SK-N-SH treated with all-trans-retinoic acid at 6 μM for 48 hours (cell line): ENCODE measurements at regions not wholly inside any gene's neighbourhood (a gene's known extent, or its start where the extent isn't known, plus 50 kb on each side); places are given as distances from the start of the nearest gene placed in this dataset.

ENCODE experiments used
- ATAC-seq: fragments of 200-7000 bp; cut with Tn5 transposase; 3 replicates; pipeline ENCODE4 v1.9.1; 2020; ENCODE audit warnings: mild to moderate bottlenecking, moderate library complexity
- ARNTL ChIP-seq: fragments of 450-650 bp; formaldehyde crosslinking; IDR thresholded peaks from 2 replicates; pipeline ENCODE4 v1.5.0; 2020; ENCODE audit warnings: low read depth, mild to moderate bottlenecking, moderate library complexity, borderline replicate concordance
- BACH2 ChIP-seq: fragments of 250-450 bp; sonication (Bioruptor Pico); IDR thresholded peaks from 2 replicates; pipeline ENCODE4 v1.9.0; 2021; ENCODE audit warnings: mild to moderate bottlenecking, borderline replicate concordance
- CREB5 ChIP-seq: fragments of 250-450 bp; sonication (Bioruptor Pico); IDR thresholded peaks from 2 replicates; pipeline ENCODE4 v1.5.1; 2020; ENCODE audit warnings: low read depth, mild to moderate bottlenecking, moderate library complexity
- CSRNP3 ChIP-seq: fragments of 250-450 bp; sonication (Bioruptor Pico); IDR thresholded peaks from 2 replicates; pipeline ENCODE4 v1.5.1; 2021; ENCODE audit warnings: mild to moderate bottlenecking, moderate library complexity
- GLIS3 ChIP-seq: fragments of 250-450 bp; sonication (Bioruptor Pico); IDR thresholded peaks from 2 replicates; pipeline ENCODE4 v1.5.0; 2020; ENCODE audit warnings: mild to moderate bottlenecking, moderate library complexity
- ISL1 ChIP-seq: fragments of 250-450 bp; sonication (Bioruptor Pico); IDR thresholded peaks from 2 replicates; pipeline ENCODE4 v2.1.2; 2022; ENCODE audit warnings: mild to moderate bottlenecking, moderate library complexity
- OSR1 ChIP-seq: fragments of 250-450 bp; sonication (Bioruptor Pico); IDR thresholded peaks from 2 replicates; pipeline ENCODE4 v1.8.0; 2022; ENCODE audit warnings: moderate library complexity, mild to moderate bottlenecking, inconsistent platforms
- PATZ1 ChIP-seq: fragments of 250-450 bp; sonication (Bioruptor Pico); IDR thresholded peaks from 2 replicates; pipeline ENCODE4 v1.8.0; 2020; ENCODE audit warnings: mild to moderate bottlenecking, moderate library complexity, borderline replicate concordance
- POU6F1 ChIP-seq: fragments of 250-450 bp; sonication (Bioruptor Pico); IDR thresholded peaks from 2 replicates; pipeline ENCODE4 v1.8.0; 2021; ENCODE audit warnings: low read depth, mild to moderate bottlenecking, moderate library complexity, borderline replicate concordance
- RARB ChIP-seq: fragments of 250-450 bp; sonication (Bioruptor Pico); IDR thresholded peaks from 2 replicates; pipeline ENCODE4 v1.8.0; 2021; ENCODE audit warnings: mild to moderate bottlenecking, moderate library complexity
- SNAI2 ChIP-seq: fragments of 250-450 bp; sonication (Bioruptor Pico); IDR thresholded peaks from 2 replicates; pipeline ENCODE4 v1.5.0; 2020; ENCODE audit warnings: mild to moderate bottlenecking, moderate library complexity
- TCF4 ChIP-seq: fragments of 250-450 bp; sonication (Bioruptor Pico); IDR thresholded peaks from 2 replicates; pipeline ENCODE4 v1.8.0; 2021; ENCODE audit warnings: mild to moderate bottlenecking, moderate library complexity, borderline replicate concordance
- TOX ChIP-seq: fragments of 250-450 bp; sonication (Bioruptor Pico); IDR thresholded peaks from 2 replicates; pipeline ENCODE4 v1.8.0; 2021; ENCODE audit warnings: mild to moderate bottlenecking, moderate library complexity, borderline replicate concordance
- TSHZ2 ChIP-seq: fragments of 250-450 bp; sonication (Bioruptor Pico); IDR thresholded peaks from 2 replicates; pipeline ENCODE4 v1.5.0; 2020; ENCODE audit warnings: mild to moderate bottlenecking, moderate library complexity
- ZC3H10 ChIP-seq: fragments of 250-450 bp; sonication (Bioruptor Pico); IDR thresholded peaks from 2 replicates; pipeline ENCODE4 v1.5.1; 2021; ENCODE audit warnings: mild to moderate bottlenecking, moderate library complexity
- ZFP3 ChIP-seq: fragments of 250-450 bp; sonication (Bioruptor Pico); IDR thresholded peaks from 2 replicates; pipeline ENCODE4 v1.5.0; 2020; ENCODE audit warnings: mild to moderate bottlenecking, moderate library complexity
- ZFP30 ChIP-seq: fragments of 450-650 bp; formaldehyde crosslinking; IDR thresholded peaks from 2 replicates; pipeline ENCODE4 v1.5.0; 2022; ENCODE audit warnings: mild to moderate bottlenecking, moderate library complexity
- ZNF565 ChIP-seq: fragments of 450-650 bp; formaldehyde crosslinking; conservative IDR thresholded peaks from 2 replicates; pipeline ENCODE4 v1.5.0; 2020; ENCODE audit warnings: low read depth, mild to moderate bottlenecking, moderate library complexity
- ZNF70 ChIP-seq: fragments of 450-650 bp; formaldehyde crosslinking; IDR thresholded peaks from 2 replicates; pipeline ENCODE4 v1.5.0; 2020; ENCODE audit warnings: mild to moderate bottlenecking, moderate library complexity
- ZNF8 ChIP-seq: fragments of 450-650 bp; formaldehyde crosslinking; IDR thresholded peaks from 2 replicates; pipeline ENCODE4 v1.5.0; 2020; ENCODE audit warnings: mild to moderate bottlenecking, moderate library complexity

- TF ChIP-seq ZNF70 (CRISPR knock-in tag) (no peak), ZC3H10 (CRISPR knock-in tag) (no peak), CSRNP3 (CRISPR knock-in tag) (no peak), TOX (no peak), ZFP30 (CRISPR knock-in tag) (no peak), ZFP3 (CRISPR knock-in tag) (no peak), CREB5 (no peak), ISL1 (CRISPR knock-in tag) (no peak), ZNF565 (CRISPR knock-in tag) (no peak), PATZ1 (CRISPR knock-in tag) (no peak)
- TF ChIP-seq, all 23 proteins: peak for 0
- no peak for ATAC-seq
Measured at GRCh38 chr5:14090755-14091154, 52.4 kb upstream of the TRIO start.

- ATAC-seq = no peak
- TF ChIP-seq ZFP3 (CRISPR knock-in tag) (no peak), TCF4 (CRISPR knock-in tag) (no peak)
Measured at GRCh38 chr5:14090290-14090689, 52.9 kb upstream of the TRIO start.

GRCh38 chr5:14089198-14089597, 53.9 kb upstream of the TRIO start:
- ATAC-seq = no peak
- TF ChIP-seq GLIS3 (CRISPR knock-in tag) = no peak
- TF ChIP-seq RARB (CRISPR knock-in tag) = no peak
- no peak for TF ChIP-seq PATZ1 (CRISPR knock-in tag)
- TF ChIP-seq, all 23 proteins: peak for 0

GRCh38 chr5:14086261-14086660, 56.9 kb upstream of the TRIO start:
- ATAC-seq = no peak
- TF ChIP-seq BACH2 (CRISPR knock-in tag) = no peak
- TF ChIP-seq TOX = no peak
- TF ChIP-seq RARB (CRISPR knock-in tag) = no peak
- TF ChIP-seq SNAI2 = no peak
- no peak for TF ChIP-seq GLIS3 (CRISPR knock-in tag)
- no peak for TF ChIP-seq ZNF565 (CRISPR knock-in tag)
- TF ChIP-seq ZFP30 (CRISPR knock-in tag) = no peak

GRCh38 chr5:14082973-14083372, 60.2 kb upstream of the TRIO start:
- ATAC-seq = no peak
- TF ChIP-seq CREB5 (no peak), ZNF565 (CRISPR knock-in tag) (no peak), RARB (CRISPR knock-in tag) (no peak), ZFP30 (CRISPR knock-in tag) (no peak), ARNTL (CRISPR knock-in tag) (no peak), PATZ1 (CRISPR knock-in tag) (no peak), POU6F1 (no peak), ZFP3 (CRISPR knock-in tag) (no peak), TSHZ2 (CRISPR knock-in tag) (no peak), OSR1 (no peak), ZNF8 (CRISPR knock-in tag) (no peak), SNAI2 (no peak)
